ENCODE measurements at regions not wholly inside any gene's neighbourhood (a gene's known extent, or its start where the extent isn't known, plus 50 kb on each side); places are given as distances from the start of the nearest gene placed in this dataset.
"Not testable (repeated sequence)": the region's sequence is repeated elsewhere in the genome, so short reads cannot be mapped to it uniquely, and the experiment has no call there.

GRCh38 chr1:83064589-83065242 lies 934.2 kb downstream of the TTLL7 start:
- no peak for DNase-seq

- DNase-seq: no peak
These were observed 938.1 kb downstream of the TTLL7 start for GRCh38 chr1:83060651-83061390.

- no peak for DNase-seq
These were observed 938.7 kb downstream of the TTLL7 start for GRCh38 chr1:83060221-83060620.

- DNase-seq: no peak
These were observed 940.6 kb downstream of the TTLL7 start for GRCh38 chr1:83058327-83058726.

- no peak for DNase-seq
These were observed 943.4 kb downstream of the TTLL7 start for GRCh38 chr1:83055391-83056170.

GRCh38 chr1:83053446-83053845 lies 945.5 kb downstream of the TTLL7 start:
- no peak for DNase-seq

- DNase-seq: no peak
These were observed 946.1 kb downstream of the TTLL7 start for GRCh38 chr1:83052865-83053264.

DNA sequence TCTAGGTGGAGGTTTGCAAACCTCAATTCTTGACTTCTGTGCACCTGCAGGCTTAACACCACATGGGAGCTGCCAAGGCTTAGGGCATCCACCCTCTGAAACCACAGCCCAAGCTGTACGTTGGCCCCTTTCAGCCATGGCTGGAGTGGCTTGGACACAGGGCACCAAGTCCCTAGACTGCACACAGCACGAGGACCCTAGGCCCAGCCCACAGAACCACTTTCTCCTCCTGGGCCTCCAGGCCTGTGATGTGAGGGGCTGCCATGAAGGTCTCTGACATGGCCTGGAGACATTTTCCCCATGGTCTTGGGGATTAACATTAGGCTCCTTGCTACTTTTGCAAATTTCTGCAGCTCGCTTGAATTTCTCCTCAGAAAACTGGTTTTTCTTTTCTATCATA lies 947.9 kb downstream of the TTLL7 start:
- not testable (repeated sequence) for DNase-seq

GRCh38 chr1:83043244-83043643 lies 955.7 kb downstream of the TTLL7 start:
- no peak for DNase-seq

DNA sequence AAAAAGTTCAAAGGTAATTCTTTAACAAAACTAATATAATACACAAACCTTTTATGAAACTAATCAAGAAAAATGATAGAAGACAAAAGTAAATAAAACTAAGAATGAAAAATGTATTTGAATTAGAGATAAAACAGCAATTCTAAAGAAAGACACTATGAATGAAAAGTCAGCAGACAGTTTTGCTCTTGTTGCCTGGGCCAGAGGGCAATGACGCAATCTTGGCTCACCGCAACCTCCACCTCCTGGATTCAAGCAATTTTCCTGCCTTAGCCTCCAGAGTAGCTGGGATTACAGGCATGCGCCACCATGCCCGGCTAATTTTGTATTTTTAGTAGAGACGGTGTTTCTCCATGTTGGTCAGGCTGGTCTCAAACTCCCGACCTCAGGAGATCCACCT lies 959.8 kb downstream of the TTLL7 start:
- not testable (repeated sequence) for DNase-seq

GRCh38 chr1:83034851-83035250 lies 964.1 kb downstream of the TTLL7 start:
- DNase-seq: no peak

DNA sequence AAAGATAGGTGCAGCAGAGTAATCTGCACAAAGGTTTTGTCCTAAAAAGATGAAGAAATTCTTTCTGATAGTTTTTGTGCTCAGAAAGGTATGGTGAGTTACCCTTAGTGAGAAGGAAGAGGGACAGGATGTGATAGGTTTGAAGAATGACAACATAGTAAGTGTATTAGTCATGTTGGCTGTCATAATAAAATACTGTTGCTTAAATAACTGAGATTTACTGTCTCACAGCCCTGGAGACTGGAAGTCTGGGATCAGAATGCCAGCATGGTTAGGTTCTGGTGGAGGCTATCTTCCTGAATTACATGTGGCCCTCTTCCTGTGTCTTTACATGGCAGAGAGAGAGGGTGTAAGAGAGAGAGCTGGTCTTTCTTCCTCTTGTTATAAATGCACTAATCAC lies 965.2 kb downstream of the TTLL7 start:
- no peak for DNase-seq

- no peak for DNase-seq
These were observed 969.0 kb downstream of the TTLL7 start for GRCh38 chr1:83029916-83030315.

DNA sequence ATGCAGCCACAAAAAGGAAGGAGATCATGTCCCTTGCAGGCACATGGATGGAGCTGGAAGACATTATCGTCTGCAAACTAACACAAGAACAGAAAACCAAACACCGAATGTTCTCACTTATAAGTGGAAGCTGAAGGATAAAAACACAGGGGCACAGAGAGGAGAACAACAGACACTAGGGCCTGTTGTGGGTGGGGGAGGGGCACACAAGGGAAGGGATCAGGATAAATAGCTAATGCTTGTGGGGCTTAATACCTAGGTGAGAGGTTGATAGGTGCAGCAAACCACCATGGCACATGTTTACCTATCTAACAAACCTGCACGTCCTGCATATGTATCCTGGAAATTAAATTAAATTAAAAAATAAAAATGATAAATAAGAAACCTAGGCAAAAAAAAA lies 969.9 kb downstream of the TTLL7 start:
- no peak for DNase-seq

DNA sequence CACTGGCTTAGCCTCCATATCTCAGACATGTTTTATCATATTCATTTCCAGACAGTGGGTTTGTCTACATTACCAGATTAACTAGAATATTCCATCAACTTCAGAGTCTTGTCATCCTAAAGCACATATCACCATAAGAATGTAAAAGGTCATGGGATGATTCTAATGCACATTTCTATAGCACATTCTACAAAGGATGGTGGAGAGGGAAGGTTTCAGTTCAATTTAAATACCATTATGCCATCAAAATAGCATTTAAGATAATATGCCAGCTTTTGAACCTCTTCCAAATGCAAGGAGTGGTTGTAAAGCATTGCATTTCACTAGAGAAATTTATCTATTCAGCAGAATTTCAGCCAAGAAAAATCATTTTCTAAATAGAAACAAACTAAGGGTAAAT lies 970.5 kb downstream of the TTLL7 start:
- DNase-seq: no peak

DNA sequence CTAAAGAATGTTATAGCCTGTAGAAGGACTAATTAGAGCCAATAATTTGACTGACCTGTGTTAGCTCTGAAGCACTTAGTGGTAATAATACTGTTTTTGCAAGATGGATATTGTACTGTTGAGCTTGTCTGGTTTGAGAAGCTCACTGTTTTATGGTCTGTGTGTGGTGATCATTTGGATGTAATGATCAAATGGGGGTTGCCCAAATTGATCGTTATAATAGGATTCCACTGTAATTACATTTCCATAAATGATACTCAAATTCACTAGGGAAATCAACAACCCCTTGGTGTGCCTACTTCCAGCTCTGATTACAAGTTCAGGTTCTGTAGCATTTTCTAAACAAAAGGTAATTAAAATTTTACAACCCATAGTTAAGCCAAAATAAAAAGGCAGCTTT lies 971.4 kb downstream of the TTLL7 start:
- DNase-seq: no peak

GRCh38 chr1:83026745-83027144 lies 972.2 kb downstream of the TTLL7 start:
- no peak for DNase-seq

GRCh38 chr1:83024251-83024767 lies 974.6 kb downstream of the TTLL7 start:
- DNase-seq: no peak

GRCh38 chr1:83023212-83023611 lies 975.7 kb downstream of the TTLL7 start:
- no peak for DNase-seq

- no peak for DNase-seq
These were observed 976.7 kb downstream of the TTLL7 start for GRCh38 chr1:83022206-83022605.

DNA sequence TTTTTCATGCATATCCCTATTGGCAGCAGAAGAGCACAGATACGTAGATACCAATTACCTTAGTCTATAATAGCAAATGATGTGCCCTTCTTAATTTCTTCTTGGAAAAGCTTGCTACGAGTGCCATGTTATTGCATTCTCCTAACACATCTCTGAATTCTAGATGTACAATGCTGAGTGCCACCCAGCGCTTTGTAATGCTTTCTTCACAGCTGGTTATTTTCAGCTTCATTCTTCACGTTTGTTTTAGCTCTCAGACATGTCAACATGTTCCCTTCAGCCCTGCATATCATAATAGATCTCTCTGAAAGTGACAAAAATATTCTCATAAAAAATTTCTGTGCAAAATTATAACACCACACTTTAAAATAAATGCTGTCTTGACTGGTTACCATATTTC lies 981.2 kb downstream of the TTLL7 start:
- DNase-seq: no peak

- DNase-seq: no peak
These were observed 981.7 kb downstream of the TTLL7 start for GRCh38 chr1:83017276-83017675.

GRCh38 chr1:83016354-83016849 lies 982.5 kb downstream of the TTLL7 start:
- DNase-seq: no peak

DNA sequence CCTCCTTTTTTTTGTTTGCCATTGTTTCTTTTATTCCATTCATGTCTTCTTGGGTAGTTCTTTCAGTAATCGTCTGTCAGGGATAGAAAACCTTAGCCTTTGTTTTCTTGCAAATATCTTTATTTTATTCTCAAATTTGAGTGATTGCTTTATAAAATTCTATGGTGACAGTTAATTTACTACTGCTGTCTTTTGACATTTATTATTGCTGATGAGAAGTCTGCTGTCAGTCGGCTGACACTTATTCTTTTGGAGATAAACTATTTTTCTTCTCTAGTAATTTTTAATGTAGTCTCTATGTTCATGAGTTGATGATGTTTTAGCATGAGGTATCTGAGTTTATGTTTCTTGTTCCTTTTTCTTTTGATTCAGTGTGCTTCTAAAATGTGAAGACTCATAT lies 983.8 kb downstream of the TTLL7 start:
- no peak for DNase-seq
